Skeletal muscle satellite cell (primary cell): ENCODE measurements at regions not wholly inside any gene's neighbourhood (a gene's known extent, or its start where the extent isn't known, plus 50 kb on each side); places are given as distances from the start of the nearest gene placed in this dataset.
"Not testable (repeated sequence)": the region's sequence is repeated elsewhere in the genome, so short reads cannot be mapped to it uniquely, and the experiment has no call there.

Source experiments
- H3K27me3 ChIP-seq: 2 replicates; pipeline ENCODE4 v1.7.0; 2013; ENCODE audit warnings: low read length; ENCODE audit not compliant: control insufficient read depth, insufficient read depth
- H3K36me3 ChIP-seq: 2 replicates; pipeline ENCODE4 v1.7.0; 2013; ENCODE audit warnings: mild to moderate bottlenecking, control low read depth, low read length; ENCODE audit not compliant: insufficient read depth
- H3K4me1 ChIP-seq: 2 replicates; pipeline ENCODE4 v1.7.0; 2013; ENCODE audit warnings: low read length; ENCODE audit not compliant: control insufficient read depth, insufficient read depth
- H3K4me2 ChIP-seq: 2 replicates; pipeline ENCODE4 v1.7.0; 2013; ENCODE audit warnings: mild to moderate bottlenecking, low read length
- H3K4me3 ChIP-seq: 2 replicates; pipeline ENCODE4 v1.7.0; 2013; ENCODE audit warnings: low read length
- H3K9ac ChIP-seq: 2 replicates; pipeline ENCODE4 v1.7.0; 2013; ENCODE audit warnings: mild to moderate bottlenecking, low read depth, low read length, moderate library complexity
- H3K9me3 ChIP-seq: replicated peaks from 2 replicates; pipeline ENCODE4 v1.7.0; 2013; ENCODE audit warnings: mild to moderate bottlenecking, control low read depth, low read length

- not testable (repeated sequence) for H3K27me3 ChIP-seq, H3K4me3 ChIP-seq, H3K4me2 ChIP-seq, H3K36me3 ChIP-seq, H3K9ac ChIP-seq, H3K4me1 ChIP-seq, H3K9me3 ChIP-seq
These were observed 124.5 kb upstream of the PRDX6 start for GRCh38 chr1:173352635-173353034.

DNA sequence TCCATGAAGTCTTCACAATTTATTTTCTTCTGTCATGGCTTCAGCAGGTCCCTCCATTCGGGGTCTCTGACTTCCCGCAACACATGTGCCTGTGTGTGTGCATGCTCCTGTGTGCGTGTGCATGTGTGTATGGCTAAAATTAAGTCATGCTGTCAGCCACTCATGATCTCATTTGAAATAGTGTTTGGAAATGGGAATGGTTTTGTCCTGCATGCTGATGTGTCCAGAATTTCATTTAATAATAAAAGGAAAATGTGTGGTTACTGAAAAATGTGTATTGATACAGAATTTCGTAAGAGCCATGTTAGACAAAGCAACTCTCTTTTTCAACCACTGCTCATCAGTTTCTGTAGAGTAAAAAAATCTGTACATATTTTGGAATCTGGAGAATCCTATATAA lies 123.8 kb upstream of the PRDX6 start:
- H3K9me3 ChIP-seq, result no peaks in the 10 kb centered on the region
- no peaks in the 10 kb centered on the region for H3K4me1 ChIP-seq
- H3K36me3 ChIP-seq, result no peaks in the 10 kb centered on the region
- no peak overlapping the region for H3K4me3 ChIP-seq
- H3K27me3 ChIP-seq, result no peaks in the 10 kb centered on the region
- no peak overlapping the region for H3K9ac ChIP-seq
- H3K4me2 ChIP-seq, result no peak overlapping the region

- H3K36me3 ChIP-seq, result no peaks in the 10 kb centered on the region
These were observed 122.2 kb upstream of the PRDX6 start for GRCh38 chr1:173354937-173355280.

DNA sequence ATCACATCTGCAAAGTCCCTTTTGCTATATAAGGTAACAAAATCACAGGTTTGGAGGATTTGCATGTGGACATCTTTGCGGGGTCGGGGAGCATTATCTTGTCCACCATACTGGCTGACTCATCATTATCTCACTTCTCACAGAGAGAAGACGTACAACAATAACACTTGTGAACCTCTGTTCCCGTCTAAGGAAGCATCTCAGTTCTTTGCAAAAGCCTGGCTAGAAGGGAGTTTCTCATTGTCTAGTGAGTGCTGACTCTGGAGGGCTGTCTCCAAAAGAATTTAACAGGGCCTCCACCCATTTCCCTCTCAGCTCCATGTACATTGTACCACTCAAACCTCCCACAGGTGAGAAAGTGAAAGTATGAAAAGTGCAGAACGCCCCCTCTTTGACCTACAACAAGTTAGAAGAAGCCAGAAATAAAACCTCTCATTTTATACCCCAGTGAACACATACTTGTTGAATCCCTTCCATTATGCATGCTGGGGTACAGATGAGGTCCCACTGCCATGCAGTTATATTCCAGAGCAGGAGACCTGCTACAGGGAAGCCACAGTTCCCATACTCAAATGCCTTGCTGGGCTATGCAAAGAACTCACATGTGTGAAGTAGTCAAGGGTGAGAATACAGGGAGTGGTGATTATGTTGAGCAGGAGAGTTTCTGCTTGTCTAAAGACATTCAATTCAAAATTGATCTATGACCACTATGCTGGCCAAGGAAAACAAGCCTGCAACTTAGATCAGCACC lies 121.7 kb upstream of the PRDX6 start:
- Histone ChIP-seq H3K36me3 (no peaks in the 10 kb centered on the region), H3K27me3 (no peaks in the 10 kb centered on the region), H3K9ac (no peak overlapping the region), H3K9me3 (no peaks in the 10 kb centered on the region), H3K4me2 (no peak overlapping the region), H3K4me1 (no peaks in the 10 kb centered on the region), H3K4me3 (no peak overlapping the region)

More at GRCh38 chr1:173354937-173355280, 122.2 kb upstream of the PRDX6 start:
- Histone ChIP-seq H3K9ac (no peak overlapping the region), H3K9me3 (no peaks in the 10 kb centered on the region), H3K4me3 (no peak overlapping the region), H3K27me3 (no peaks in the 10 kb centered on the region), H3K4me1 (no peaks in the 10 kb centered on the region), H3K4me2 (no peak overlapping the region)

GRCh38 chr1:173356191-173356762 lies 120.9 kb upstream of the PRDX6 start:
- Histone ChIP-seq H3K4me2 (no peak overlapping the region), H3K9ac (no peak overlapping the region), H3K36me3 (no peaks in the 10 kb centered on the region), H3K4me3 (no peak overlapping the region), H3K27me3 (no peaks in the 10 kb centered on the region), H3K9me3 (no peaks in the 10 kb centered on the region), H3K4me1 (no peaks in the 10 kb centered on the region)

DNA sequence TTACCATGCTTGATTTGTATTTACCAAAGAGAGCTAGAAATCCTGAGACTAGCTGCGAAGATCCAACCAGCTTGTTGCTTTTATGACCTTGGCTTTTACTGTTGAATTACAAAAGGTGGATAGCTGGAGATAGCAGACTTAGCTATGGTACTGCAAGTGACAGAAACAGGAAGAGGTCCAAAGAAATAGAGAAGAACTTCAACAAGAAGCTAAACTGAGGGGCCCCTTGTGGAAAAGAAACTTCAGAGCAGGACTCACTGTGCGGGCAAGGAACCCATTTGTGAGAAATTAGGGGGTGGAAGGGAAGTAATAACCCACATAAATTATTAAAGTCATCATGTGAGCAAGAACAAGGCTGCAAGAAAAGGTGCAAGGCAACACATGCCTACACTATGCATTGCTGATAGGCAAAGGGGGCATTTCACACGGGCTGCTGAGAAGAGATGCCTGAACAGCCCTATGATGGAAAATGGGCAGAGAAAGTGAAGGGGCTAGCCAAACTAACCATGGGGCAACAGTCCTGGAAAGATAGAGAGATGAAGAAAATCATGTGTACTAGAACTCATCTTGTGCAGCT lies 116.6 kb upstream of the PRDX6 start:
- H3K4me3 ChIP-seq, result no peak overlapping the region
- no peaks in the 10 kb centered on the region for H3K36me3 ChIP-seq
- no peaks in the 10 kb centered on the region for H3K4me1 ChIP-seq
- H3K27me3 ChIP-seq, result no peaks in the 10 kb centered on the region
- H3K9me3 ChIP-seq, result no peaks in the 10 kb centered on the region
- no peak overlapping the region for H3K4me2 ChIP-seq
- H3K9ac ChIP-seq, result no peak overlapping the region

DNA sequence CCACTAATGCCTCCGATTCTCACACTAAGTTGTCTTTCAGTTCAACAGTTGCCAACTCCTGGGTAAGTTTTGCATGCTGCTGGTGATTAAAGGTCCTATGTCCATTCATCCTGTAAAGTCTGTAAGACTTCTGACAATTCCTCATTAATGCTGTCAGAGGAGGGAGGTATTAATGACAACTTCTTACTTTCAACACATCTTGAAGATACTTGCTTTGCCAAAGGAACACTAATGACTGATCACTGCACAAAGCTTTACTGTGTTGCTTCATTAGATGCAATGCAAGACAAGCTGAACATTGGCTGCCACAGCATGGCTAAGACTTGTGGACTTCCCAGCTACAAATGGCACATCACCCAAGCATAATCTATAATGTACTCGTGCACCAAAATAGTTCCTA lies 114.6 kb upstream of the PRDX6 start:
- H3K36me3 ChIP-seq, result no peaks in the 10 kb centered on the region
- no peaks in the 10 kb centered on the region for H3K4me1 ChIP-seq
- no peak overlapping the region for H3K9ac ChIP-seq
- H3K4me2 ChIP-seq, result no peak overlapping the region
- no peak overlapping the region for H3K4me3 ChIP-seq
- H3K27me3 ChIP-seq, result no peaks in the 10 kb centered on the region
- no peaks in the 10 kb centered on the region for H3K9me3 ChIP-seq

- H3K4me2 ChIP-seq, result no peak overlapping the region
- no peaks in the 10 kb centered on the region for H3K36me3 ChIP-seq
- no peaks in the 10 kb centered on the region for H3K27me3 ChIP-seq
- H3K9ac ChIP-seq, result no peak overlapping the region
- H3K9me3 ChIP-seq, result no peaks in the 10 kb centered on the region
- H3K4me1 ChIP-seq, result no peaks in the 10 kb centered on the region
- no peak overlapping the region for H3K4me3 ChIP-seq
These were observed 112.3 kb upstream of the PRDX6 start for GRCh38 chr1:173364827-173365226.

DNA sequence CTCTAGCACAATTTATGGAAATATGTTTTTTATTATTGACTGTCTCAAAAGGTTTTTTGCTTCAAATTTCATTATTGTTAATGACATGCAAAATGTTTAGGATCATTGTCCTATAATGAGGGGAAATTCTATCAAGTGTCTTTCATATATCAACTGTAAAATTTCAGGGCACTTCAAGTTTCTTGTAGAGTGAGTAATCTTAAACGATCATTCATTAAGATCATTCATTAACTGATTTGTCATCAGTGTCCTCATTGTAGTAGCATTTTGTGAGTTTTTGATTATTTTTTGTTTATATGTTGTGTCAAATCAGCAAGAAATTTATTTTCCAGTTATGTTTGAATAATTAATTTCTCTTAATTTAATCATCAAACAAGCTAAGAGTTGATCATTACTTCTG lies 111.8 kb upstream of the PRDX6 start:
- Histone ChIP-seq H3K9ac (no peak overlapping the region), H3K4me1 (no peaks in the 10 kb centered on the region), H3K4me3 (no peak overlapping the region)

GRCh38 chr1:173367136-173367535 lies 110.0 kb upstream of the PRDX6 start:
- Histone ChIP-seq H3K9ac (no peak overlapping the region), H3K27me3 (no peaks in the 10 kb centered on the region), H3K4me2 (no peak overlapping the region), H3K4me3 (no peak overlapping the region), H3K4me1 (no peaks in the 10 kb centered on the region), H3K36me3 (no peaks in the 10 kb centered on the region), H3K9me3 (no peaks in the 10 kb centered on the region)

More for the DNA sequence above, 111.8 kb upstream of the PRDX6 start:
- H3K4me2 ChIP-seq, result no peak overlapping the region
- H3K9me3 ChIP-seq, result no peaks in the 10 kb centered on the region
- H3K27me3 ChIP-seq, result no peaks in the 10 kb centered on the region
- no peaks in the 10 kb centered on the region for H3K36me3 ChIP-seq

- not testable (repeated sequence) for H3K36me3 ChIP-seq, H3K9ac ChIP-seq, H3K4me2 ChIP-seq, H3K4me1 ChIP-seq, H3K27me3 ChIP-seq, H3K4me3 ChIP-seq, H3K9me3 ChIP-seq
These were observed 106.5 kb upstream of the PRDX6 start for GRCh38 chr1:173370586-173370985.

- H3K36me3 ChIP-seq, H3K27me3 ChIP-seq: not testable (repeated sequence)
These were observed 101.1 kb upstream of the PRDX6 start for GRCh38 chr1:173376065-173376464.

More at GRCh38 chr1:173376065-173376464, 101.1 kb upstream of the PRDX6 start:
- H3K9ac ChIP-seq, H3K4me2 ChIP-seq, H3K9me3 ChIP-seq, H3K4me1 ChIP-seq, H3K4me3 ChIP-seq: not testable (repeated sequence)
